ENCODE measurements at regions not wholly inside any gene's neighbourhood (a gene's known extent, or its start where the extent isn't known, plus 50 kb on each side); places are given as distances from the start of the nearest gene placed in this dataset.

DNA sequence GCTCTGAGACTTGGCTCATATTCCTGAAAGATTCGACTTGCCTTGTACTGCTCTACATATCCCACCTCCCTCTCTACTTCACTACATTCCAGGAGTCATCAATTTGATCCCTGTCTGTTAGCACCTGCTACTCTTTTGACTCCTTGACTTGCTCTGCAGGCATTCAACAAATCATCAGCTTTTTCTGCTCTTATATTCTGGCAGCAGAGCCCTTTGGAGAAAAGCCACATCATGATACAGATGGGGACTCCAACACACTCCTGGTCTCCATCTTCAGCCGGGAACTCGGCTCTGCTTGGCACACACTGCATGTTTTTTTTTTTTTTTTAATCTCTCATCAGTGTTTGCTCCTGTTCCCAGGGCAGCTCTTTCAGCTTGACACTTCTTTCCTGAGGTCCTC lies 293.2 kb upstream of the LCORL start (continued):
- TF ChIP-seq NRF1 (IDR thresholded peaks at IDR 0.05; ENCODE audit: low read depth, low read length) (no peak), FOSL2 (IDR thresholded peaks at IDR 0.05; ENCODE audit: borderline replicate concordance, low read depth) (no peak), JUND (IDR thresholded peaks at IDR 0.05) (no peak), FOXJ3 (CRISPR knock-in tag; IDR thresholded peaks at IDR 0.05) (no peak), CHD2 (IDR thresholded peaks at IDR 0.05; ENCODE audit: low read length, partially characterized antibody) (peak; percentile 25), TCF12 (IDR thresholded peaks at IDR 0.05) (no peak), MXI1 (IDR thresholded peaks at IDR 0.05; ENCODE audit: low read depth, low read length) (0 out of 2 replicates have a peak, but pooled peaks have one; percentile 20), RXRA (IDR thresholded peaks at IDR 0.05; ENCODE audit: borderline replicate concordance, low read depth) (no peak), EZH2phosphoT487 (IDR thresholded peaks at IDR 0.05; ENCODE audit: borderline replicate concordance, low read depth) (no peak), FOXM1 (IDR thresholded peaks at IDR 0.05; ENCODE audit: low read depth) (no peak), MEF2A (IDR thresholded peaks at IDR 0.05; ENCODE audit: borderline replicate concordance, low read depth) (no peak), RCOR1 (IDR thresholded peaks at IDR 0.05; ENCODE audit: low read length) (peak; percentile 72), ELF1 (IDR thresholded peaks at IDR 0.05) (no peak), EP300 (IDR thresholded peaks at IDR 0.05; ENCODE audit: borderline replicate concordance in 1 of 2, low read depth in 1 of 2, low read length in 1 of 2) (no peak), GATA2 (CRISPR knock-in tag; IDR thresholded peaks at IDR 0.05) (peak; percentile 45; the same call in 1 of the 2 replicates), NFIC (IDR thresholded peaks at IDR 0.05; ENCODE audit: borderline replicate concordance) (no peak), TAF1 (IDR thresholded peaks at IDR 0.05; ENCODE audit: borderline replicate concordance, low read depth, low read length) (no peak), RAD21 (IDR thresholded peaks at IDR 0.05; ENCODE audit: low read length) (no peak), RFX5 (IDR thresholded peaks at IDR 0.05; ENCODE audit: low read length) (no peak), SMC3 (IDR thresholded peaks at IDR 0.05; ENCODE audit: low read depth, low read length) (no peak)
- TF ChIP-seq, protein P1, sequence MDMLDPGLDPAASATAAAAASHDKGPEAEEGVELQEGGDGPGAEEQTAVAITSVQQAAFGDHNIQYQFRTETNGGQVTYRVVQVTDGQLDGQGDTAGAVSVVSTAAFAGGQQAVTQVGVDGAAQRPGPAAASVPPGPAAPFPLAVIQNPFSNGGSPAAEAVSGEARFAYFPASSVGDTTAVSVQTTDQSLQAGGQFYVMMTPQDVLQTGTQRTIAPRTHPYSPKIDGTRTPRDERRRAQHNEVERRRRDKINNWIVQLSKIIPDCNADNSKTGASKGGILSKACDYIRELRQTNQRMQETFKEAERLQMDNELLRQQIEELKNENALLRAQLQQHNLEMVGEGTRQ (IDR thresholded peaks at IDR 0.05; ENCODE audit: borderline replicate concordance, low read depth, low read length): no peak
- TF ChIP-seq, protein P2, sequence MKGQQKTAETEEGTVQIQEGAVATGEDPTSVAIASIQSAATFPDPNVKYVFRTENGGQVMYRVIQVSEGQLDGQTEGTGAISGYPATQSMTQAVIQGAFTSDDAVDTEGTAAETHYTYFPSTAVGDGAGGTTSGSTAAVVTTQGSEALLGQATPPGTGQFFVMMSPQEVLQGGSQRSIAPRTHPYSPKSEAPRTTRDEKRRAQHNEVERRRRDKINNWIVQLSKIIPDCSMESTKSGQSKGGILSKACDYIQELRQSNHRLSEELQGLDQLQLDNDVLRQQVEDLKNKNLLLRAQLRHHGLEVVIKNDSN (IDR thresholded peaks at IDR 0.05; ENCODE audit: borderline replicate concordance, low read depth): no peak
- TF ChIP-seq, protein P3, sequence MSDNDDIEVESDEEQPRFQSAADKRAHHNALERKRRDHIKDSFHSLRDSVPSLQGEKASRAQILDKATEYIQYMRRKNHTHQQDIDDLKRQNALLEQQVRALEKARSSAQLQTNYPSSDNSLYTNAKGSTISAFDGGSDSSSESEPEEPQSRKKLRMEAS (IDR thresholded peaks at IDR 0.05; ENCODE audit: low read depth): no peak
- TF ChIP-seq, protein P4, sequence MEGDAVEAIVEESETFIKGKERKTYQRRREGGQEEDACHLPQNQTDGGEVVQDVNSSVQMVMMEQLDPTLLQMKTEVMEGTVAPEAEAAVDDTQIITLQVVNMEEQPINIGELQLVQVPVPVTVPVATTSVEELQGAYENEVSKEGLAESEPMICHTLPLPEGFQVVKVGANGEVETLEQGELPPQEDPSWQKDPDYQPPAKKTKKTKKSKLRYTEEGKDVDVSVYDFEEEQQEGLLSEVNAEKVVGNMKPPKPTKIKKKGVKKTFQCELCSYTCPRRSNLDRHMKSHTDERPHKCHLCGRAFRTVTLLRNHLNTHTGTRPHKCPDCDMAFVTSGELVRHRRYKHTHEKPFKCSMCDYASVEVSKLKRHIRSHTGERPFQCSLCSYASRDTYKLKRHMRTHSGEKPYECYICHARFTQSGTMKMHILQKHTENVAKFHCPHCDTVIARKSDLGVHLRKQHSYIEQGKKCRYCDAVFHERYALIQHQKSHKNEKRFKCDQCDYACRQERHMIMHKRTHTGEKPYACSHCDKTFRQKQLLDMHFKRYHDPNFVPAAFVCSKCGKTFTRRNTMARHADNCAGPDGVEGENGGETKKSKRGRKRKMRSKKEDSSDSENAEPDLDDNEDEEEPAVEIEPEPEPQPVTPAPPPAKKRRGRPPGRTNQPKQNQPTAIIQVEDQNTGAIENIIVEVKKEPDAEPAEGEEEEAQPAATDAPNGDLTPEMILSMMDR (IDR thresholded peaks at IDR 0.05): no peak
- TF ChIP-seq, protein P5, sequence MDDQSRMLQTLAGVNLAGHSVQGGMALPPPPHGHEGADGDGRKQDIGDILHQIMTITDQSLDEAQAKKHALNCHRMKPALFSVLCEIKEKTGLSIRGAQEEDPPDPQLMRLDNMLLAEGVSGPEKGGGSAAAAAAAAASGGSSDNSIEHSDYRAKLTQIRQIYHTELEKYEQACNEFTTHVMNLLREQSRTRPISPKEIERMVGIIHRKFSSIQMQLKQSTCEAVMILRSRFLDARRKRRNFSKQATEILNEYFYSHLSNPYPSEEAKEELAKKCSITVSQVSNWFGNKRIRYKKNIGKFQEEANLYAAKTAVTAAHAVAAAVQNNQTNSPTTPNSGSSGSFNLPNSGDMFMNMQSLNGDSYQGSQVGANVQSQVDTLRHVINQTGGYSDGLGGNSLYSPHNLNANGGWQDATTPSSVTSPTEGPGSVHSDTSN (IDR thresholded peaks at IDR 0.05): no peak

Measured in SK-N-SH (cell line).